Stimulated activated CD8-positive, alpha-beta memory T cell treated with anti-CD3 and anti-CD28 coated beads, Interleukin-7, amount 100 ng/mL, for 24 hours (primary cell): ENCODE measurements at regions not wholly inside any gene's neighbourhood (a gene's known extent, or its start where the extent isn't known, plus 50 kb on each side); places are given as distances from the start of the nearest gene placed in this dataset.
"Not testable (repeated sequence)": the region's sequence is repeated elsewhere in the genome, so short reads cannot be mapped to it uniquely, and the experiment has no call there.

ENCODE experiments used
- DNase-seq: peaks from one replicate; pipeline ENCODE4 v3.0.0-alpha.2; 2020; ENCODE audit warnings: low read depth

GRCh38 chr6:140825731-140826130 is 1307.0 kb upstream of the GJE1 start:
- no peak for DNase-seq

DNA sequence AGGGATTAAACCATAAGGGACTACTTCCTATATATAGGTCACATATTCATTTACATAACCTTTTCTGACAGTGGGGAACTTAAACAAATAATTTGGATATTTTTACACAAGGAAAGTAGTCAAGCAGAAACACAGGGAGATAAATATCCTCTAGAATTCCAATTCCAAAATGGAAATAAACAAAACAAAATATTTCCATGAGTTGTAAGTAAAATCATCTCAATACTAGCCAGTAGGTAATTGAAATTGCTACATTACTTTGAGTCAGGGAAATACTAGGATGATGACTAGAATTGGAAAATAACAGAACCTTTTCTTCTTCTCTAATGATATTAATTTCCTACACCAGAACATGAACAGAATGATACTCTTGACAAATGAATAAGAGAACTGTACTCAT is 1308.1 kb upstream of the GJE1 start:
- DNase-seq = no peak

- DNase-seq = no peak
Observed at GRCh38 chr6:140821196-140821595, 1311.5 kb upstream of the GJE1 start.

- DNase-seq = no peak
Observed at GRCh38 chr6:140817176-140817575, 1315.5 kb upstream of the GJE1 start.

GRCh38 chr6:140816681-140817080 is 1316.0 kb upstream of the GJE1 start:
- DNase-seq = no peak

DNA sequence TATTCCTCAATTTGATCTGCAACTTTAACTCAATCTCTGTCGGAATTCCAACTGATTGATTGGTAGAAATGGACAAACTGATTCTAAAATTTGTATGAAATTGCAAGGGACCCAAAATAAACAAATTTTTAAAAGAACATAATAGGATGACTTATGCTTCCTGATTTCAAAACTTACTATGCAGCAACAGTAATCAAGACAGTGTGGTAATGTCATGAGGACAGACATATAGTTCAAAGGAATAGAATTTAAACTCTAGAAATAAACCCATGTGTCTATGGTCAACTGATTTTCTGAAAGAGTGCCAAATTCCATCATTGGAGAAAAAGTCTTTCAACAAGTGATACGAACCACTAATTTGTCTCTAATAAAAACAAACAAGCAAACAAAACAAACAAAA is 1320.1 kb upstream of the GJE1 start:
- DNase-seq = no peak

GRCh38 chr6:140811642-140812041 is 1321.1 kb upstream of the GJE1 start:
- no peak for DNase-seq

GRCh38 chr6:140809694-140810101 is 1323.0 kb upstream of the GJE1 start:
- DNase-seq = no peak

DNA sequence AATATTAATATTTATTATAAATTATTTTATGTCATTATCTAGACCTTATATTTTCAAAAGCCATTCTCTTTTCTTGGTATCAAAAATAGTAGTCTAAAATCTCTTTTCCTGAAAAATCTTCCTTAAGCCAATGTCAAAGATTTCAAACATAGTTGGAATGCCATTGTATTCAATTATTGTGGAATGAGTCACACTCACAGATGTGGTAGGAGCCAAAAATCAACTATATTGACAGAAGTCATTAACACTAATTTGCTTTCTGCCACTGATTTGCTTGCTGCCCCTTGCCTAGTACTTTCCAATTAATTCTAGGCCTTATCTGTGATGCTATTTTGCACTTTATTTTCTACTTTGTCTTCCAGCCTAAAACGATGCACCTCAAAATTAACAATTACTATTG is 1326.3 kb upstream of the GJE1 start:
- no peak for DNase-seq

GRCh38 chr6:140794544-140794943 is 1338.2 kb upstream of the GJE1 start:
- DNase-seq = no peak

GRCh38 chr6:140790109-140790508 is 1342.6 kb upstream of the GJE1 start:
- no peak for DNase-seq

DNA sequence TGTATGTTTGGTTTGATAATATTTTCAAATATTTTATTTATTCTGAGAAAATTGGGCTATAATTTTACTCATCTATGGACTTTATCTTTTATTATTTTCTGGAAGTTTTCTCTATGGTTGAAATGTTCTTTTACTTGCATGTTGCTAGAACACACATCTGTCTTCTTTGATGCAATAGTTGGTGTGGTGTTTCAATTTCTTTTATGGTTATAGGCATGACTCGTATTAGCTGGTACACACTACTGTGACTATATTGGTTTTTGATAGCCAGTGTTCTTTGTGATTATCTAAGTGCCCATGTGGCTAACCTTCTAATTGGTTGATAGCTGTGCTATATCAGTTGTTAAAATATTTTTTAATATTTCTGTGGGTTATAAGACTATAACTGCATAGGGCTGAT is 1343.3 kb upstream of the GJE1 start:
- no peak for DNase-seq

DNA sequence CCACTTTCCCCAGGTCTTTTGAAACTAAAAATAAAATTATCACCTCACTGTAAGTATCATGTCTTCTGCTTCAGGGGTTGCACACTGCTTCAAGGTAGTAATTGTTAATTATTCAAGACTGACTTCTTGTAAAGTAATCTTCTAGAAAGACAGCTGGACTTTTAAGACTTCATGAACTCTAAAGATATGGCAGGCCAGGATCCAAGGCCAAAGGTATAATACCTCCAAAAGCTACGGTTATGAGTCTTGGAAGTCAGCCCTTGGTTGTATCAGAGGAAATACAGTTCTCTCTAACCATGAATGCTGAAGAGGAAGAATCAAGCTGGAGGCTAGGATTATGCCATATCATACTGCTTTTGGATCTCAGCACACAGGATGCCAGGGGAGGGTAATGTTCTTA is 1346.8 kb upstream of the GJE1 start:
- no peak for DNase-seq

DNA sequence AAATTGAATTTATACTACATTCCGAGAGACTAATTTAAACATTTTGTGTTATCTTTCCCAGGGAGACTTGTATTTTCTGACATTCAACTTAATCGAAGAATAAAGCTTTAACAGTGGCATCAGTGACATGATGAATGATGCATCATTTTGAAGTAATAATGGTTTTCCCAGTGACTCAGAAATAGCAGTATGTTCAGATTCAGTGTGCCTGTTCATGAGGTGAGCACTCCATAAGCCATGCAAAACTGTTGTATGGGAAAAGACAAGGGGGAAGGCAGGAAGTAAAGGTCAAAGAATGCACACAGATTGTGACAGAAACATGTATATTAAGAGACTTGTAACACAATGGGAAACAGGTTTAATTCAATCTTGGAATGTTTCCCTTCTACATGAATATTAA is 1348.2 kb upstream of the GJE1 start:
- no peak for DNase-seq

- DNase-seq = not testable (repeated sequence)
Observed at GRCh38 chr6:140783504-140783903, 1349.2 kb upstream of the GJE1 start.

DNA sequence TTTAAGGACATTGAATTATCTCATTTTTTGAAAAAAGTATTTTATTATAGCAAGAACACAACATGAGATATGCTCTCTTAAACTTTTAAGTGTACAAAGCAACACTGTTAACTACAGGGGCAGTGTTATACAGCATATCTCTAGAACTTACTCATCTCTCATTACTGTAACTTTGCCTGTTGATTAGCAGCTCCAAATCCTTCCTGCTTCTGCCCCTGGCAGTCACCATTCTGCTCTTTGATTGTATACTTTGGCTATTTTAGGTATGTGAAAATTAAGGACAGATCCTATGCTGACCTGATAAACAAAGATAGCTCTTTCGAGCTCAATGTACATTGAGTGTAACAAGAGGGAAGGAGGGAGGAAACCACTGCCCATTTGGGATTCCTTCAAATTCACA is 1349.8 kb upstream of the GJE1 start:
- DNase-seq = no peak

DNA sequence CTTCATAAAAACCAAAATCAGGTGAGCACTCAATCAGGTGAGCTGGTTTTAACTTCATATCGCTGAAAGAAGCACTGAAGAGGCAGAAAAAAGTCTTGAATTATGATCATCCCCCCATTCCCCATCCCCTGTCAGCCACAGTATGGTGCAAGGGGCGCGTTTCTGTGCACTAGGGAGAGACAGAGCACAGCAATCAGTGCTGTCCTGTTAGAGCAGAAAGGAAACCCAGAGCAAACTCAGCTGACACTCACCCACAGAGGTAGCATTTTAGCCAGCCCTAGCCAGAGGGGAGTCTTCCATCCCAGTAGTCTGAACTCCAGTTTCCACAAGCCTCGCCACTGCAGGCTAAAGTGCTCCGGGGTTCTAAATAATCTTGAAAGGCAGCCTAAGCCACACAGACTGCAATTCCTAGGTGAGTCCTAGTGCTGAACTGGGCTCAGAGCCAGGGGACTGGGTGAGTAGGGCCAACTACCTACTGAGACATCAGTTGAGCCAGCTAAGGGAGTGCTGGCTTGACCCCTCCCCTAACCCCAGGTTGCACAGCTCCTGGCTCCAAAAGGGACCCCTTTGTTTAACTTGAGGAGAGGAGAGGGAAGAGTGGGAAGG is 1352.6 kb upstream of the GJE1 start:
- DNase-seq = no peak

DNA sequence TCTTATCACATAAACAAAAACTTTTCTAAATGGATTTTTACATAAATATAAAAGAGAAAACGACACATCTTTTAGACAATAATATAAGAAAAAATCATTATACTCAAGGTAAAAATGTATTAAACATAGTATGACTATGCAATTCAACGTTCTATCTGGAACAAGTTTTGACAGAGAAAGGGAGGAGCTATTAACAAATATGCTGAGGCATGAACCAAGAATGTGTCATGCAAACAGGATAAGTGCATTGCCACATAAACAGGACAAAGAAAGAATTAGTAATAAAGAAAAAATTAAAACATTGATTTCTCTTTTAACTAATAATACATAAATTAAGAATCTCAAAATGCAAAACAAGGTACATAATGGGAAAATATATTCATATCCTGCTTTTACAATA is 1353.4 kb upstream of the GJE1 start:
- DNase-seq = no peak

GRCh38 chr6:140777780-140778179 is 1354.9 kb upstream of the GJE1 start:
- DNase-seq = no peak

DNA sequence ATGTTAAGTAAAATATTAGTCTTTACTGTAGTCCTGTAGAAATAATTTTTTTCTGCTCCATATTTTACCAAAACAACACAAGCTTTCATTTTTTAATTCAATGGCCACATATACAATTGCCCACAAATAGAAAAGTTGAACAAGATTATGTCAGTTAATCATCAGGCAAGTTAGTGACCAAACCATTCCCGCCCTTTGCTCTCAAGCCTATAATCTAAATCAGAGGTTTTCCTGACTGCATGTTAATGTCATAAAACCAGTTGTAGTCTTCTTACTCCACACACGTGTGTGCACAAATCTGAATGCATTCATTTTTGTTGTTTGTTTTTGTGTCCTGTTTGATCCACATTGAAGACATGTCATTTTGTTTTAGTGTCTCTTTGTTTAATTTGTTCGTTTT is 1357.7 kb upstream of the GJE1 start:
- no peak for DNase-seq

DNA sequence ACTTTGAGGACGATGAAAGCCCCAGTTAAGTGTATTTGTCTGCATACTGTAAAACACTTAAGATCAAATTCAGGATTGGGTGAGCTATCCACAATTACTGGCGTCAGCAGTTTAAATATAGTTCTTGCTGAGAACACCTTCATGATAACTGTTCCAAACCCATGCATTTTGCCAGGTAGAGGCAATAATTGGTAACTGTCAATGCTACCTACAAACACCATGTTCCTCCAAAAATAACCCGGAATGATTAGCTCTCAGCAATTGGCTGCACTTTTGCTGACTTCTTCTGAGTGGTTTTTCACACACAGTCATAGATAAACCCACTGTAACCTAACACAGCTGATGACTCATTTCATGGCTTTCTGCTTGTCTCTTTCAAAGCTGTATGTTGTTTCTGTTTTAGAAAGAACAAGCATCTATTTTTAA is 1358.6 kb upstream of the GJE1 start:
- DNase-seq = no peak

DNA sequence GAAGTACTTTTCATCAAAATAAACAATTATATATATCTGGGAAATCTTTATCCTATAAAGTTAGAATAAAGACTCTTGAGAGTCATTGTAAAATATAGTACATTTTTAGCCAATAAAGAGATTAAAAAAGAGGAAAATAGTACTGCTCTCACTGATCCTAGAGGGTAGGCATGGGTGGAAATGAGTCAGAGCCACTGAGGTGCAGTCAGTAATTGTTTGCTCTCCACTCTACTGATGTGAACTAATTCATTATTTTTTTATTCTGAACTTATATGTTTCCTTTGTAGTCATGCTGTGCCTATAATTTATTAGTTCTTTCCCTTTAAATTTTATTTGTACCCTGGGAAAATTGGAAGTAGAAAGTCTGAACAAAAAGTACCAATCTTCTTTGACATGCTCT is 1359.4 kb upstream of the GJE1 start:
- DNase-seq = no peak

DNA sequence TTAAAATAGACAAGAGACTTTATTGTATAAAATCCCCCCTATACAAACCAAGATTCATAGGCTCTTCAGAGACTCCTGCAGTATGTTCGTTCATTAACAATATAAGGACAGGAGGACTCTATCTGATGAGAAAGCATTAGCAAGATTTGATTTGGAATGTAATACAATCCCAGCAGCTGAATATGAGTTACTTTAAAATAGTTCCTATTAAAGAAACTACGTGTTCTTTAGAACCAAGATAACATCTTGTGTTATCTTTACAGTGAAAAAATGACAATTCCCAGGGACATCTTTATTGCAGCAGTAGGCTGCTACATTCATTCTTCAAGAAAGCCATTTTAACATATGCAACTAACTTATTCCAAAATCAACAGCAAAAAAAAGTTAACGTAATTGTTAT is 1360.1 kb upstream of the GJE1 start:
- no peak for DNase-seq

DNA sequence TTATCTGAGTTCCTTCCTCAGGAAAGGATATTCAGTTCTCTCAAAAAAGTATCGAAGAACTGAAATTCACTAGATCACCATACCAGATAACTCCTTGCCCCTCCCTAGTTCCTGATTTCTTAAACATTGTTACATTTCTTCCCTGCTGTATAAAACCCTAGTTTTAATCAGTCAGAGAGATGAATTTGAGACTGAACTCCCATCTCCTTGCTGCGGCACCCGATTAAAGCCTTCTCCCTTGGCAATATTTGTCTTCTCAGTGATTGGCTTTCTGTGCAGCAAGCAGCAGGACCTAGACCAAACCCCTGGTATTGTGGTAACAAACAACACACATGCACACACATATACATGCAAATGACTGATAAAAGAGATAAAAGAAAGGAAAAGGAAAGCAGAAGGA is 1364.6 kb upstream of the GJE1 start:
- no peak for DNase-seq

- DNase-seq = no peak
Observed at GRCh38 chr6:140766999-140767398, 1365.7 kb upstream of the GJE1 start.
